ENCODE measurements at regions not wholly inside any gene's neighbourhood (a gene's known extent, or its start where the extent isn't known, plus 50 kb on each side); places are given as distances from the start of the nearest gene placed in this dataset.

- Histone ChIP-seq H3K9me3 (ENCODE audit: control insufficient read depth, insufficient read depth, low read length) (no peaks in the 10 kb centered on the region), H3K4me3 (ENCODE audit: low read depth, low read length) (no peak overlapping the region), H3K27me3 (ENCODE audit: control insufficient read depth, insufficient read depth, low read length) (no peaks in the 10 kb centered on the region), H3K27ac (ENCODE audit: low read depth, low read length) (peak overlapping the region; percentile 33)
- ChIA-PET POLR2A (interaction anchor here (0.7 to 1.6 kb wide), 2 partner anchors 23 to 87 kb away, joined by 3 to 11 read pairs; no protein-coding TSS in a partner anchor), CTCF (interaction anchor here (2.0 kb wide), 1 partner anchor 11 kb away, joined by 6 read pairs; no protein-coding TSS in a partner anchor)
- no peak for TF ChIP-seq CTCF (IDR thresholded peaks at IDR 0.05; ENCODE audit: low read depth, low read length)
- DNase-seq (ENCODE audit: low read depth, low spot score), result no peak
Measured at GRCh38 chr11:86150847-86151173, 81.9 kb upstream of the PICALM start.

- Histone ChIP-seq H3K27me3 (ENCODE audit: control insufficient read depth, insufficient read depth, low read length) (no peaks in the 10 kb centered on the region), H3K4me3 (ENCODE audit: low read depth, low read length) (no peak overlapping the region), H3K9me3 (ENCODE audit: control insufficient read depth, insufficient read depth, low read length) (no peaks in the 10 kb centered on the region), H3K27ac (ENCODE audit: low read depth, low read length) (no peak overlapping the region)
- no peak for TF ChIP-seq CTCF (IDR thresholded peaks at IDR 0.05; ENCODE audit: low read depth, low read length)
- ChIA-PET POLR2A (interaction anchor here (0.6 kb wide), 1 partner anchor 24 kb away, joined by 3 read pairs; no protein-coding TSS in a partner anchor), CTCF (interaction anchor here (2.1 kb wide), 1 partner anchor 44 kb away, joined by 6 read pairs; no protein-coding TSS in a partner anchor)
- DNase-seq (ENCODE audit: low read depth, low spot score), result no peak
Measured at GRCh38 chr11:86149792-86150191, 80.9 kb upstream of the PICALM start.

- no peak for TF ChIP-seq CTCF (IDR thresholded peaks at IDR 0.05; ENCODE audit: low read depth, low read length)
- no peak for DNase-seq (ENCODE audit: low read depth, low spot score)
- Histone ChIP-seq H3K27ac (ENCODE audit: low read depth, low read length) (no peak overlapping the region), H3K9me3 (ENCODE audit: control insufficient read depth, insufficient read depth, low read length) (no peaks in the 10 kb centered on the region), H3K4me3 (ENCODE audit: low read depth, low read length) (no peak overlapping the region), H3K27me3 (ENCODE audit: control insufficient read depth, insufficient read depth, low read length) (no peaks in the 10 kb centered on the region)
- POLR2A ChIA-PET, result no interaction called here
- CTCF ChIA-PET, result interaction anchor here (2.1 kb wide), 1 partner anchor 45 kb away, joined by 6 read pairs; no protein-coding TSS in a partner anchor
Measured at GRCh38 chr11:86148345-86148747, 79.5 kb upstream of the PICALM start.

- Histone ChIP-seq H3K27ac (ENCODE audit: low read depth, low read length) (no peak overlapping the region), H3K27me3 (ENCODE audit: control insufficient read depth, insufficient read depth, low read length) (no peaks in the 10 kb centered on the region), H3K9me3 (ENCODE audit: control insufficient read depth, insufficient read depth, low read length) (no peaks in the 10 kb centered on the region), H3K4me3 (ENCODE audit: low read depth, low read length) (no peak overlapping the region)
- CTCF ChIA-PET, result no interaction called here
- DNase-seq (ENCODE audit: low read depth, low spot score), result no peak
- POLR2A ChIA-PET, result no interaction called here
- TF ChIP-seq CTCF (IDR thresholded peaks at IDR 0.05; ENCODE audit: low read depth, low read length), result no peak
Measured at GRCh38 chr11:86147004-86147403, 78.1 kb upstream of the PICALM start.

GRCh38 chr11:86145439-86146156 is 76.7 kb upstream of the PICALM start:
- no peaks in the 10 kb centered on the region for H3K9me3 ChIP-seq (ENCODE audit: control insufficient read depth, insufficient read depth, low read length)
- no peaks in the 10 kb centered on the region for H3K27me3 ChIP-seq (ENCODE audit: control insufficient read depth, insufficient read depth, low read length)
- DNase-seq (ENCODE audit: low read depth, low spot score), result no peak
- TF ChIP-seq CTCF (IDR thresholded peaks at IDR 0.05; ENCODE audit: low read depth, low read length), result no peak
- H3K27ac ChIP-seq (ENCODE audit: low read depth, low read length), result no peak overlapping the region
- CTCF ChIA-PET, result no interaction called here
- POLR2A ChIA-PET, result no interaction called here
- no peak overlapping the region for H3K4me3 ChIP-seq (ENCODE audit: low read depth, low read length)

All from AG04450 (cell line).